ENCODE measurements at regions not wholly inside any gene's neighbourhood (a gene's known extent, or its start where the extent isn't known, plus 50 kb on each side); places are given as distances from the start of the nearest gene placed in this dataset.

GRCh38 chr3:80472961-80473360 lies 705.2 kb upstream of the ROBO1 start:
- intact Hi-C loops (cut with DNase I): no loop called here
- ATAC-seq: no peak

GRCh38 chr3:80472459-80472858 lies 704.7 kb upstream of the ROBO1 start:
- no peak for ATAC-seq
- intact Hi-C loops (cut with DNase I): no loop called here
- DNase-seq: no peak

More at GRCh38 chr3:80472961-80473360, 705.2 kb upstream of the ROBO1 start:
- no peak for DNase-seq

GRCh38 chr3:80470433-80470832 lies 702.6 kb upstream of the ROBO1 start:
- ATAC-seq: no peak
- intact Hi-C loops (cut with DNase I): no loop called here
- DNase-seq: no peak

GRCh38 chr3:80465746-80466145 lies 697.9 kb upstream of the ROBO1 start:
- DNase-seq (no peak), ATAC-seq (no peak)
- intact Hi-C loops (cut with DNase I): no loop called here

- no peak for DNase-seq
- ATAC-seq: no peak
- intact Hi-C loops (cut with DNase I): no loop called here
Measured at GRCh38 chr3:80451393-80451792, 683.6 kb upstream of the ROBO1 start.

GRCh38 chr3:80445641-80446040 lies 677.8 kb upstream of the ROBO1 start:
- DNase-seq (no peak), ATAC-seq (no peak)
- intact Hi-C loops (cut with DNase I): no loop called here

GRCh38 chr3:80445053-80445452 lies 677.3 kb upstream of the ROBO1 start:
- no peak for DNase-seq
- intact Hi-C loops (cut with DNase I): no loop called here
- no peak for ATAC-seq

GRCh38 chr3:80439490-80439889 lies 671.7 kb upstream of the ROBO1 start:
- DNase-seq (no peak), ATAC-seq (no peak)
- intact Hi-C loops (cut with DNase I): no loop called here

GRCh38 chr3:80434366-80434765 lies 666.6 kb upstream of the ROBO1 start:
- DNase-seq: no peak
- intact Hi-C loops (cut with DNase I): no loop called here
- no peak for ATAC-seq

GRCh38 chr3:80424951-80425350 lies 657.2 kb upstream of the ROBO1 start:
- DNase-seq (no peak), ATAC-seq (no peak)
- intact Hi-C loops (cut with DNase I): no loop called here

- no peak for DNase-seq
- intact Hi-C loops (cut with DNase I): no loop called here
- ATAC-seq: no peak
Measured at GRCh38 chr3:80408030-80408721, 640.4 kb upstream of the ROBO1 start.

- intact Hi-C loops (cut with DNase I): no loop called here
- DNase-seq (no peak), ATAC-seq (no peak)
Measured at GRCh38 chr3:80405618-80406017, 637.8 kb upstream of the ROBO1 start.

GRCh38 chr3:80395023-80395422 lies 627.2 kb upstream of the ROBO1 start:
- ATAC-seq: no peak
- intact Hi-C loops (cut with DNase I): no loop called here
- DNase-seq: no peak

GRCh38 chr3:80391573-80391972 lies 623.8 kb upstream of the ROBO1 start:
- ATAC-seq: no peak

GRCh38 chr3:80384811-80385210 lies 617.0 kb upstream of the ROBO1 start:
- no peak for ATAC-seq

More at GRCh38 chr3:80391573-80391972, 623.8 kb upstream of the ROBO1 start:
- DNase-seq: no peak
- intact Hi-C loops (cut with DNase I): no loop called here

GRCh38 chr3:80374423-80374822 lies 606.6 kb upstream of the ROBO1 start:
- no peak for ATAC-seq
- intact Hi-C loops (cut with DNase I): no loop called here
- DNase-seq: no peak

More at GRCh38 chr3:80384811-80385210, 617.0 kb upstream of the ROBO1 start:
- DNase-seq: no peak
- intact Hi-C loops (cut with DNase I): no loop called here

GRCh38 chr3:80368616-80369015 lies 600.8 kb upstream of the ROBO1 start:
- ATAC-seq (no peak), DNase-seq (no peak)
- intact Hi-C loops (cut with DNase I): no loop called here

GRCh38 chr3:80366808-80367548 lies 599.2 kb upstream of the ROBO1 start:
- DNase-seq (no peak), ATAC-seq (no peak)

GRCh38 chr3:80357761-80358160 lies 590.0 kb upstream of the ROBO1 start:
- no peak for ATAC-seq
- intact Hi-C loops (cut with DNase I): no loop called here
- DNase-seq: no peak

More at GRCh38 chr3:80366808-80367548, 599.2 kb upstream of the ROBO1 start:
- intact Hi-C loops (cut with DNase I): no loop called here

GRCh38 chr3:80355144-80355543 lies 587.3 kb upstream of the ROBO1 start:
- ATAC-seq (no peak), DNase-seq (no peak)
- intact Hi-C loops (cut with DNase I): no loop called here

GRCh38 chr3:80351201-80351600 lies 583.4 kb upstream of the ROBO1 start:
- intact Hi-C loops (cut with DNase I): no loop called here

More at GRCh38 chr3:80351201-80351600, 583.4 kb upstream of the ROBO1 start:
- no peak for ATAC-seq
- no peak for DNase-seq
